HG02642 (cell line): ENCODE measurements at regions not wholly inside any gene's neighbourhood (a gene's known extent, or its start where the extent isn't known, plus 50 kb on each side); places are given as distances from the start of the nearest gene placed in this dataset.
"Not testable (repeated sequence)": the region's sequence is repeated elsewhere in the genome, so short reads cannot be mapped to it uniquely, and the experiment has no call there.

Experiments
- ATAC-seq: cut with Tn5 transposase; IDR thresholded peaks from one replicate; pipeline ENCODE4 v1.9.1; 2021; ENCODE audit warnings: mild to moderate bottlenecking; ENCODE audit not compliant: unreplicated experiment, poor library complexity

- no peak for ATAC-seq
Observed at GRCh38 chr12:89234324-89235114, 117.8 kb downstream of the DUSP6 start.

DNA sequence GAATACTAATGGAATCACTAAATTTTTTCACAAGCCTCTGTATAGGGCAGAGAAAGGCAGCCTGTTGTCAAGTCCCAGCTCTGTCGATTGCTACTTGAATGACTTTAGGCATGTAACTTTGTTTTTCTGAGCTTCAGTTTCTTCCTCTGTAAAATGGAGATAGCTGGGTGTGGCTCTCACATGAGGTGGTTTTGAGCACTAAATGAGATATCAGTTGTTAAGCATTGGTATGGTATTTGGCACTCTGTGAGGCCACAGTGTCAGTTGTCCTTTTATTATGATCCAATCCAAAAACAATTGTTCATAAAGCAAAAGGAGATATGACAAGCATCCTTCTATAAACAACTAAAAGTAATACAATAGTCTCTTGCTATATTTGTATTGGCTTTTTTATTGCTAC is 120.6 kb downstream of the DUSP6 start:
- ATAC-seq, result no peak

GRCh38 chr12:89230376-89231315 is 121.7 kb downstream of the DUSP6 start:
- ATAC-seq, result no peak

GRCh38 chr12:89228491-89228890 is 123.8 kb downstream of the DUSP6 start:
- ATAC-seq, result no peak

DNA sequence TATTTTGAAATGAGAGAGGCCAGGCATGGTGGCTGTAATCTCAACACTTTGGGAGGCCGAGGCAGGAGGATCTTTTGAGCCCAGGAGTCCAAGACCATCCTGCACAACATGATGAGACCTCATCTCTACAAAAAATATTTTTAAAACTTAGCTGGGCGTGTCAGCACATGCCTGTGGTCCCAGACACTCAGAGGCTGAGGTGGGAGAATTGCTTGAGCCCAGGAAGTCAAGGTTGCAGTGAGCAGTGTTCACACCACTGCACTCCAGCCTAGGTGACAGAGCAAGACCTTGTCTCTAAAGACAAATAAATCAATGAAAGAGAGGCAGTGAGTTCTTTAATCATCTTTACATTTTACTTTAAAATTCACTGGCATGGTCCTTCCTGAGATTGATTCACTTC is 124.5 kb downstream of the DUSP6 start:
- ATAC-seq, result no peak

GRCh38 chr12:89225808-89226411 is 126.4 kb downstream of the DUSP6 start:
- ATAC-seq, result peak; percentile 71

- peak; percentile 52 for ATAC-seq
Observed at GRCh38 chr12:89225401-89225800, 126.9 kb downstream of the DUSP6 start.

DNA sequence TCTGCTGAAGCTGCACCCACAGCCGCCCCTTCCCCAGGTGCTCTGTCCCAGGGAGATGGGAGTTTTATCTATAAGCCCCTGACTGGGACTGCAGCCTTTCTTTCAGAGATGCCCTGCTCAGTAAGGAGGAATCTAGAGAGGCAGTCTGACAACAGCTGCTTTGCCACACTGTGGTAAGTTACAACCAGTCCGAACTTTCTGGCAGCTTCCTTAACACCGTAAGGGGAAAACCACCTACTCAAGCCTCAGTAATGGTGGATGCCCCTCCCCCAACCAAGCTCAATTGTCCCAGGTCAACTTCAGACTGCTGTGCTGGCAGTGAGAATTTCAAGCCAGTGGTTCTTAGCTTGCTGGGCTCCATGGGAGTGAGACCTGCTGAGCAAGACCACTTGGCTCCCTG is 129.7 kb downstream of the DUSP6 start:
- ATAC-seq, result not testable (repeated sequence)

DNA sequence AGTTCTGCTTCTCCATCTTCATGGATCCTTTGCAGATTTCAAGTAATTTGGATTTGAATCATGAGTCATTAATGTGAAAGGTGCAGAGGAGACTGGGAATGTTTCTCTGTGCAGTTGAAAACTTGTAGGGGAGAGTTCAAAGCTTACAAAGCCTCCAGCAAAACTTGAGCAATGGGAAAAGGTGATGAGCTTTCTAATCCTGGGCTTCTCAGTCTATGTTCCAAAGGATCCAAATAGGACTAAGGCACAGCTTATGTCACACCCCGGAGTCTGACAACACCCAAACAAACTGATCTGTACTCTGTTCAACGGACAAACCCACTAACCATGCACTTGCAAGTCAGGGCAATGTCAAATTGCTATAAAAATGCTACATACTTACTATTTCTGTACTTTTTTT is 134.8 kb downstream of the DUSP6 start:
- no peak for ATAC-seq

GRCh38 chr12:89216211-89216952 is 135.9 kb downstream of the DUSP6 start:
- ATAC-seq, result no peak

- ATAC-seq, result no peak
Observed at GRCh38 chr12:89215196-89215595, 137.1 kb downstream of the DUSP6 start.

DNA sequence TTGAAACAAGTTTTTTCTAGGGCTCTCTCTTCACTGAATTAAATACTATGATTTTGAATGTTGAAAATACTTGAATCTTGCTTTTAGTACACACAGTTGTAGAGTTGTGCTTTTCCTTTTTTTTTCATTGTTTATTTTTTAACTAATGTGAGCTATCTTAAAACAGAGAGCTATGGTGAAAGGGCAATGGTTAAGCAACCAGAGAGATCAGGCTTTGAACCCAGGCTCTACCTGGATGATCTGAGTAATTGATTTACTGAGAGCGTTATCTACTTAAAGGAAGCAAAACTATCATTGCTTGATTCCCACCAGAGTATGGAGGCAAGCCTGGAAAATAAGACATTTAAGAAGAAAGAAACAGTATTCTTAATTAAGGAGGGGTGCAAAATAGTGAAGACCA is 138.6 kb downstream of the DUSP6 start:
- ATAC-seq, result no peak

DNA sequence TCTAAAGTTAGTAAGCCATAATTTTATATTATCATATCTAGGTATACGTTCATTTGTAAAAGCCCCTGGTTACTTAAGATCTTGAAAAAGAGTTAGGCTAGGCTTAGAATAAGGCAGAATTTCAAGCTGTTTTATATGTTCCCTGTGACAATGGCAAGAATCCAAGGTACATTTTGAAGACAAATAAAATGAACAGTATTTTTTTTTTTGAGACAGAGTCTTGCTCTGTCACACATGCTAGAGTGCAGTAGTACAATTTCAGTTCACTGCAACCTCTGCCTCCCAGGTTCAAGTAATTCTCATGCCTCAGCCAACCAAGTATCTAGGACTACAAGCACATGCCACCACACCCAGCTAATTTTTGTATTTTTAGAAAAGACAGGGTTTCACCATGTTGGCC is 139.2 kb downstream of the DUSP6 start:
- no peak for ATAC-seq

GRCh38 chr12:89212339-89212771 is 139.9 kb downstream of the DUSP6 start:
- no peak for ATAC-seq

DNA sequence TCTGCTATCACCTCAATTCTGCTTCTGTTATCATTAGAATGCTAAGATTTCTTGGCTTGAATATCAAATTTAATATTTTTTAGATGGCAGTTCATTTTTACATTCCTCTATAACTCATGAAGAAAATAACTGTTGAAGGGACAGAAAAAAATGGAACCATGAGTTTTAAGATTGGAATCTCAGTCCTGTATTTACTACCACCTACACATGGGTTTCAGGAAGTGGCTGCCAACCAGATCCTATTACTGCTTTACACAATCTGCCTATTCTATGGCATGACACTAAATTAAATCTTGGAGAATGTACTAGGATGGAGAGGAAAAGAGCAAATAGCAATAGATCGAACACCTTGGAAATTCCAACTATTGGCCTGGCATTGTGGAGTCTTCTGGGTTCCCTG is 140.8 kb downstream of the DUSP6 start:
- ATAC-seq, result no peak

- ATAC-seq, result peak; percentile 55
Observed at GRCh38 chr12:89210277-89210676, 142.0 kb downstream of the DUSP6 start.

- ATAC-seq, result no peak
Observed at GRCh38 chr12:89208661-89209096, 143.6 kb downstream of the DUSP6 start.

DNA sequence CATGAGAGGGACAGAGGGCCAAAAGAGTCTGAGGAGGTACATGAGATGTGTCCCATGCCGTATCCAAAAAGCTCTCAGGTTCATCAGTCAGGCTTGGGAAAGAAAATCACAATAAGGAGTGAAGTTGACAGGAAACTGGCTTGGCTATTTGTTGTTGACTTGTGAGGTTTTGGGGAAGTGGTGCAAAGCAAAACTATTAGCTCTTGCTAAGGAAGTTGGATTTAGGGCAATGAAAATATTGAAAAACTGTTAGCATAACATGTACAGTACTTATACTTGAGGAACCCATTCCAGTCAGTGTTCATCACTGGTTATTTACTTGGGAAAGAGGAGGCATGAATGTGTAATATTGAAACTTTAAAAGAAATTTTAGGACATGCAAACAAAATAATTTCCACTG is 145.9 kb downstream of the DUSP6 start:
- ATAC-seq, result no peak

- no peak for ATAC-seq
Observed at GRCh38 chr12:89205517-89205916, 146.8 kb downstream of the DUSP6 start.

DNA sequence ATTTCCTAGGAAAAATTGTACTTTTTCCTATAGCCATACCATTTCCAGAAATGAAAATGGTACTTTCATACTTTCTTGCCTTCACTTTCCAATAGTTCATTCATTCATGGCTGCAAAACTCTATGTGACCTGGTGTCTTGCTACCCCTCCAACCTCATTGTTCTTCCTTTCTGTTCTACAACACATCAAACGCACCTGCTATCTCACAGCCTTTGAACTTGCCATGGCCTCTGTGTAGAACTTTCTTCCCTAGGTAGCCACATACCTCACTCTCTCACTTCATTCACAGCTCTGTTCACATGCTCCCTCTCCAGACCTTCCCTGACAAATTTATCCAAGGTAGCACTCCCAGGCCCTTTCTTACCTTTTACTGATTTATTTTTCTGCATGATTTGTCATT is 149.2 kb downstream of the DUSP6 start:
- no peak for ATAC-seq
